A172 (cell line): ENCODE measurements at regions not wholly inside any gene's neighbourhood (a gene's known extent, or its start where the extent isn't known, plus 50 kb on each side); places are given as distances from the start of the nearest gene placed in this dataset.
"Not testable (repeated sequence)": the region's sequence is repeated elsewhere in the genome, so short reads cannot be mapped to it uniquely, and the experiment has no call there.

Experiments used
- DNase-seq: peaks from one replicate; pipeline ENCODE4 v3.0.0-alpha.2; 2015; ENCODE audit warnings: low spot score

GRCh38 chr13:97520061-97520460, 86.1 kb downstream of the RAP2A start:
- no peak for DNase-seq

- DNase-seq = no peak
Measured at GRCh38 chr13:97520866-97521265, 86.9 kb downstream of the RAP2A start.

- no peak for DNase-seq
Measured at GRCh38 chr13:97521726-97522125, 87.8 kb downstream of the RAP2A start.

GRCh38 chr13:97522243-97522642, 88.3 kb downstream of the RAP2A start:
- no peak for DNase-seq

GRCh38 chr13:97526556-97526955, 92.6 kb downstream of the RAP2A start:
- no peak for DNase-seq

GRCh38 chr13:97528518-97528917, 94.5 kb downstream of the RAP2A start:
- no peak for DNase-seq

- no peak for DNase-seq
Measured at GRCh38 chr13:97534540-97534939, 100.6 kb downstream of the RAP2A start.

- DNase-seq = peak; percentile 14
Measured at GRCh38 chr13:97535614-97536013, 101.6 kb downstream of the RAP2A start.

GRCh38 chr13:97537110-97537509, 103.1 kb downstream of the RAP2A start:
- DNase-seq = no peak

GRCh38 chr13:97538203-97538602, 104.2 kb downstream of the RAP2A start:
- no peak for DNase-seq

- peak; percentile 31 for DNase-seq
Measured at GRCh38 chr13:97539651-97540610, 106.0 kb downstream of the RAP2A start.

GRCh38 chr13:97540696-97541095, 106.7 kb downstream of the RAP2A start:
- no peak for DNase-seq

- no peak for DNase-seq
Measured at GRCh38 chr13:97542102-97542685, 108.2 kb downstream of the RAP2A start.

- DNase-seq = no peak
Measured at GRCh38 chr13:97544031-97544765, 110.2 kb downstream of the RAP2A start.

- DNase-seq = not testable (repeated sequence)
Measured at GRCh38 chr13:97544971-97545499, 111.1 kb downstream of the RAP2A start.

- no peak for DNase-seq
Measured at GRCh38 chr13:97548138-97548537, 114.2 kb downstream of the RAP2A start.

- no peak for DNase-seq
Measured at GRCh38 chr13:97548711-97549110, 114.7 kb downstream of the RAP2A start.

- no peak for DNase-seq
Measured at GRCh38 chr13:97549201-97549600, 115.2 kb downstream of the RAP2A start.

- DNase-seq = no peak
Measured at GRCh38 chr13:97554496-97554895, 120.5 kb downstream of the RAP2A start.

GRCh38 chr13:97555034-97555433, 121.1 kb downstream of the RAP2A start:
- DNase-seq = no peak

- no peak for DNase-seq
Measured at GRCh38 chr13:97559030-97559429, 125.1 kb downstream of the RAP2A start.

GRCh38 chr13:97559981-97560380, 126.0 kb downstream of the RAP2A start:
- no peak for DNase-seq
